T1000 (cell line): ENCODE measurements at regions not wholly inside any gene's neighbourhood (a gene's known extent, or its start where the extent isn't known, plus 50 kb on each side); places are given as distances from the start of the nearest gene placed in this dataset.
"Not testable (repeated sequence)": the region's sequence is repeated elsewhere in the genome, so short reads cannot be mapped to it uniquely, and the experiment has no call there.

ENCODE experiments used
- DNase-seq: peaks from one replicate; lab custom pipeline; 2025; ENCODE audit warnings: mixed read lengths; lab: John Stamatoyannopoulos, UW

DNA sequence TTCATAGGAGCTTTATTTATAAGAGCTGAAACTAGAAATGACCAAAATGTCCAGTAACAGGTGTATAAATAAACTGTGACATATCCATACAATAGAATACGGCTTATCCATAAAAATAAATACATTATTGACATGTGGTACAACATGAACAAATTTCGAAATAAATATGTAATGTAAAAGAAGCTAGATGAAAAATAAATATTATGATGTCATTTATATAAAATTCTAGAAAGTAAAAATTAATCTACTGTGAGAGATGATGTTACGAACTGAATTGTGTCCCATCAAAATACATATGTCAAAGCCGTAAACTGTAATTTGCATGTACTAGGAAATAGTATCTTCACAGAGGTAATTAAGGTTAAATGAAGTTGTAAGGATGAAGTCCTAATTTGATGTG is 1104.9 kb downstream of the NSUN3 start:
- no peak for DNase-seq

DNA sequence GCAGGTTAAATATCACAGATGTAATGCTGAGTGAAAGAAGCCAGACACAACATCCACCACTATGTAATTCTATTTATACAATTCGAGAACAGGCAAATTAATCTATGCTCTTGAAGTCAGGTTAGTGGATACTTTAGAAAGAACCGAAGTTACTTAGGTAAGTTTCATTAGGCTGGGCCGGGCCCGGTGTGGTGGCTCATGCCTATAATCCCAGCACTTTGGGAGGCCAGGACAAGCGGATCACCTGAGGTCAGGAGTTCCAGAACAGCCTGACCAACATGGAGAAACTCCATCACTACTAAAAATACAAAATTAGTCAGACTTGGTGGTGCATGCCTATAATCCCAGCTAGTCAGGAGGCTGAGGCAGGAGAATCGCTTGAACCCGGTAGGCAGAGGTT is 1105.7 kb downstream of the NSUN3 start:
- no peak for DNase-seq

GRCh38 chr3:95172164-95172943 is 1109.5 kb downstream of the NSUN3 start:
- DNase-seq = no peak

DNA sequence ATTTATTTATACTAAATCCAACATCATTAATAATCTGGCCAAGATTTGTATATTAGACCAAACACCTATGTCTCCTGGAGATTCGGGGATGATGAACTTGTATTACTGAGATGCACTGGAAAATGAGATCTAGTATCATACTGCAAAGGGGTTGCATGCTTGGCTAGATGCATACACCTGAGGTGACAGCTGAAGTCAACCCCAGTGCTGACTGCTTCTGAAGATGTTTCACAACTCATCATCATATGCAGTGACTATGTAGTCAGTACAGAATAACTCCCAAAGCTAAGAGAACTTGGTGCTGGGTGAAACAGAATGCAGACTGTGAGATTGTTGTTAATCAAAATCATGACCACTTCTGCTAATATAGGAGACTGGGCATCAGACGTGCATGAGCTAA is 1114.2 kb downstream of the NSUN3 start:
- no peak for DNase-seq

DNA sequence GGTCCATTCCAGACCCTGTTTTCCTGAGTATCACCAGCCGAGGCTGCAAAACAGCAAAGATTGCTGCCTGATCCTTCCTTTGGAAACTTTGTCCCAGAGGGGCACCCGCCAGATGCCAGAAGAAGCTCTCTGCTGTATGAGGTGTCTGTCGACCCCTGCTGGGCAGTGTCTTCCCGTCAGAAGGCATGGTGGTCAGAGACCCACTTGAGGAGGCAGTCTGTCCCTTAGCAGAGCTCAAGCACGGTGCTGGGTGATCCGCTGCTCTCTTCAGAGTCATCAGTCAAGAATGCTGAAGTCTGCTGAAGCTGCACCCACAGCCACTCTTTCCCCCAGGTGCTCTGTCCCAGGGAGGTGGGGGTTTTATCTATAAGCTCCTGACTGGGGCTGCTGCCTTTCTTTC is 1121.2 kb downstream of the NSUN3 start:
- DNase-seq = no peak

DNA sequence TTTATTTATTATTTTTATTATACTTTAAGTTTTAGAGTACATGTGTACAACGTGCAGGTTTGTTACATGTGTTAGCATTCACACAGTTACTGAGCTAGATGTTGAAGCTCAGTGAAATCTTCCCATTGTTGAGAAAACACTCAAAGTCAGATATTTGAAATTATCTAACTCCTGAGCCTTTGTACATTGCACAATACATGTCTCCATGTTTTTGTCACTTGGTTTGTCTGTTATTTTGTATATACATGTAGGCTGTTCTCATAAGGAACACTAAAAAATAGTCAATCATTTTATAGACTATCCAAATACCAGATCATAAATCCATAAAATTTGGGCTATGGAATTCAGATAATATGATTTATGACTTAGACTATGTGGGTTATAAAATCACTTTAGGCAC is 1126.5 kb downstream of the NSUN3 start:
- no peak for DNase-seq

- DNase-seq = no peak
Measured at GRCh38 chr3:95197661-95198060, 1134.8 kb downstream of the NSUN3 start.

GRCh38 chr3:95200384-95200783 is 1137.5 kb downstream of the NSUN3 start:
- no peak for DNase-seq

DNA sequence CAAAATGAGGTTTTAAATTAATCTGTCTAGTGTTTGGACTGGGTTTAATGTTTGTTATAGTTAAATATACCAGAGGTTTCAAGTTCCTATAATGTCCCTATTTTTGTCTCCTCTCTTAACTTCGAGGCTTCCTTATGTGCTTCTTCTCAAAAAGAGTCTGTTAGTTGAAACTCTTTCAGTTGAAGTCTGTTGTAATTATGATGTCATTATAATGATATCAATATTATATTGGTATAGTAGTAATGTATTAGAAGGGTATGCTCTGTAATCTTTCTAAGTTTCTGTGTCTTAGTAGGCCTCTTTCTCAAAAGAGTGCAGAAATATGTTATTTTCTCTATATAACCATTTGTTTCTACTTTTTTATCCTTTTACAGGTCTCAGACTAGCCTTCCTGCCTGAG is 1148.0 kb downstream of the NSUN3 start:
- DNase-seq = no peak

DNA sequence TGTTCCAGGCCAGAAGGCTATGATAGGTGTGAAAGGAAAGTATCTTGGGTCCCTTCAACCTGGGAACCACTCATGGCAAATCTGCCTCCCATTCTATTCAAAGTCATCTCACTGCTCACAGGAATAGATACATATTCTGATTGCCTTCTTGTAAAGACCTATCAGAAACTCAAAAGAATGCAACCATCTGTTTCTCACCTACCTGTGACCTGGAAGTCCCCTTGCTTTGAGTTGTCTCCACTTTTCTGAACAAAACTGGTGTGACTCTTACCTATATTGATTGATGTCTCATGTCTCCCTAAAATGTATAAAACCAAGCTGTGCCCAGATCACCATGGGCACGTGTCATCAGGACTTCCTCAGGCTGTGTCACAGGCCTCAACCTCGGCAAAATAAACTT is 1149.3 kb downstream of the NSUN3 start:
- DNase-seq = no peak

DNA sequence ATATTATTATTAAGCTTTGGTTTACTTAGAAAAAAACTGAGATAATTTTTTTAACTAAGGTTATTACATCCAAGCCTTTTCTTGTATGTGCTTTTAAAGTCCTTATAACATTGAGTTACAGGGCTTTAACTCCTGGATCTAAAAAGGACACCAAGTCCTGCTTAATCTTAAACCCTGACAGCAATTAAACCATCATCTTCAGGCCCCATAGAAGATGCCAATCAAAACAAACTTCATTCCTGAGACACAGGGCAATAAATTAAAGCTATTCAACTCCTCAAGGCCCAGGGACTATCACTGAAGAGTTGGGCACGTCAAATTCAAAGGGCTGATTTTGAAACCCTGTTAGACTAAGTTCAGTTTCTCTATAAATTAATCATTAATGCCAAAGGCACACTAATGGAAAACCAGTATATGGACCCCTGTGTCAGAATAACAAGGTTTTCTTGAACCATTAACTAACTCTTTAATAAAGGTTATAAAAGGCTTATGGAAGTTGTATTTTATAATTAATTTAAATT is 1152.6 kb downstream of the NSUN3 start:
- no peak for DNase-seq

GRCh38 chr3:95217661-95218060 is 1154.8 kb downstream of the NSUN3 start:
- DNase-seq = no peak

DNA sequence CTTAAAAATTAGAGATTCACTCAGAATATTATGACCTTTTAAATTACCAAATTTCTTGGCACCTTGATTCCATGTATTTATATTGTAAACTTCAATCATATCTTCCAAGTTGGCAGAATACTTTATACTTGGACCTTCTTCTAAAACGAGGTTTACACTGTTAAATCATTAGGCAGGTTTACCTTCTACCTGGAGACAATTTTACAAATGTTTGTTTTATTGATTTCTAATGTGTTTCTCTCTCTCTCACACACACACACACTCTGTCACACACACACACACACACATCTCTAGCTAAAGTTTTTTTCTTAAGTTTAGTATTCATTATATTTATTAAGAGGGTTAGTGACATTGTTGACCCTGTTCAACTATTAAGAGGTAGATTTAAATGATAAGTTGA is 1155.6 kb downstream of the NSUN3 start:
- no peak for DNase-seq

- DNase-seq = no peak
Measured at GRCh38 chr3:95226437-95226836, 1163.6 kb downstream of the NSUN3 start.

DNA sequence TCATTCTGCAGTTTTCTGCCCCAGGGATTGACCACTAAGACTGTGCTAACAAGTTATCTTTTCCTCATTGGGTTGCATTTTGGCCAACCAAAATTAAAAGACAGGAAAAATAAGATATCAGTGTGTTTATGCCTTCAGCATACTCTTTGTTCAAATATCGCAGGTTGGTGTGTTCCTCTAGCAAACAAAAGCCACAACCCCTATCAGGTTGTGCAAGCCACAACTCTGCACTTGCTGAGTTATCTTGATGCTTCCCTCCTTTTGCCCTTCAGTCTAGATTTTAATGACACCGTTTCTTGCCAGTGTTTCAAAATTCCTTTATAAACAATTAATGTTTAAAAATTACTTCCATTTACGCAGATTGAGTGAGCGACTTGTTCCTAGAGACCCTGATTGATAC is 1164.2 kb downstream of the NSUN3 start:
- DNase-seq = no peak

- DNase-seq = no peak
Measured at GRCh38 chr3:95228416-95228815, 1165.6 kb downstream of the NSUN3 start.

- no peak for DNase-seq
Measured at GRCh38 chr3:95235916-95236315, 1173.1 kb downstream of the NSUN3 start.

GRCh38 chr3:95237783-95238182 is 1174.9 kb downstream of the NSUN3 start:
- DNase-seq = no peak

DNA sequence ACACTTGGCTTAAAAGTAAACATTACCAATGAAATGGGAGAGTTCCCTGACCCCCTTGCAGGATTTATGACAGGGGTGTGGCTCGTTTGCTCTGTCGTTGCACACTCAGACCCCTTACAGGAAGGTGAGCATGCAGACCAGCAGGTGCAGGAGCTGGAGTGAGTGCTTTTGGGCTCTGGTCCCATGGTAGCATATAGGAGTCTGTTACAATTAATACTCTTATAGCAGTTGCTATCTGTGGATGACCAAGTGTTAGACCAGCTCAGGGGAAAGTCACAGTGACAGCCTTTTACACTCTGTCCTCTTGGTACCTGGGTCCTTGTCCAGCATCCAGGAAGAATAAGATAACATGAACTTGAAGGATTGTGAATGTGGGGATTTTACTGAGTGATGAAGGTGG is 1177.5 kb downstream of the NSUN3 start:
- no peak for DNase-seq

- not testable (repeated sequence) for DNase-seq
Measured at GRCh38 chr3:95241256-95241655, 1178.4 kb downstream of the NSUN3 start.

DNA sequence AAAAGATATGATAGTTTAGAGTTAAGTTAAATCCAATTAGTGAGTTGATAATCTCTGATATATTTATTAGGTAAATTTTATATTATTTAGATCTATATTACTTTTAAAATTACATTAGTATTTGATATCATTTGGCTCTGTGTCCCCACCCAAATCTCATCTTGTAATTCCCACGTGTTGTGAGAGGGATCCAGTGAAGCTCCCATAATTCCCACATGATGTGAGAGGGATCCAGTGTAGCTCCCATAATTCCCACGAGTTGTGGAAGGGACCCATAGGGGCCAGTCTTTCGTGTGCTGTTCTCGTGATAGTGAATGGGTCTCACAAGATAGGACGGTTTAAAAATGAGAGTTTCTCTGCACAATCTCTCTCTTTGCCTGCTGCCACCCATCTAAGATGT is 1183.6 kb downstream of the NSUN3 start:
- no peak for DNase-seq

DNA sequence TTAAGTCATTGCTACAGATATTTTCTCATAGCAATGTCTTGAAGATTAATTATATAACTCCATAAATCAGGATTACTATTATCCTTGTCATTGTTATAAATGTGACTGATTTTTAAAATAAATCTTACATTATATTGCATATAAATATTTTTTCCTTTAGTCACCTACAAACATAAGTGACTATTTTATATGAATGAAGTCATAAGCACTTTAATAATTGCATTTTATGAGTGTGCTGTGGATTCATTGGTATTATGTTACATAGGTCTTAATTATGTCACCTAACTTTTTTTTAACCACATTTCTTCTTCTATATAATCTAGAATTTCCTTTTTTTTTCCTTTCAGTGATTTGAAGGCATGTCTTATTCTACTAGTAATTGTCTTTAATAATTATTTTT is 1191.2 kb downstream of the NSUN3 start:
- no peak for DNase-seq

- DNase-seq = no peak
Measured at GRCh38 chr3:95254758-95255157, 1191.9 kb downstream of the NSUN3 start.

DNA sequence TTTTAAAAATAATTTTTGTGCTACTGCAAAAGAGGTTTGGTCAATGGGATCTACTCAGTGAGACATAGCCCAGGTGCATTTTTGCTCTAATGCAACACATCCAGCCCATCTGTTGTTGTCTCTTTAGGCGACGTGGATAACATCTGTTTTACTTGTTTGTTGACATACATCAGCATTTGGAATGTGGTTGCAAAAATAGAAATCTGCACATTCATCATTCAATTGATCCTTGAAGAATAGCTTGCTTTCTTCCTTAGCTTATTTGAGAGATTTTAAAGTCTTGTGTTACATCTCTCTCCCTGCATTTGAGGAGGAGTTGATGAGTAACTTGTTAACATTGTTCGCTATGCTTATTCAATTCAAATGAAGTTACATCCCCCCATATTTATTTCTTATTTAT is 1202.3 kb downstream of the NSUN3 start:
- no peak for DNase-seq
